ENCODE measurements at regions not wholly inside any gene's neighbourhood (a gene's known extent, or its start where the extent isn't known, plus 50 kb on each side); places are given as distances from the start of the nearest gene placed in this dataset.

- TF ChIP-seq, protein P1, sequence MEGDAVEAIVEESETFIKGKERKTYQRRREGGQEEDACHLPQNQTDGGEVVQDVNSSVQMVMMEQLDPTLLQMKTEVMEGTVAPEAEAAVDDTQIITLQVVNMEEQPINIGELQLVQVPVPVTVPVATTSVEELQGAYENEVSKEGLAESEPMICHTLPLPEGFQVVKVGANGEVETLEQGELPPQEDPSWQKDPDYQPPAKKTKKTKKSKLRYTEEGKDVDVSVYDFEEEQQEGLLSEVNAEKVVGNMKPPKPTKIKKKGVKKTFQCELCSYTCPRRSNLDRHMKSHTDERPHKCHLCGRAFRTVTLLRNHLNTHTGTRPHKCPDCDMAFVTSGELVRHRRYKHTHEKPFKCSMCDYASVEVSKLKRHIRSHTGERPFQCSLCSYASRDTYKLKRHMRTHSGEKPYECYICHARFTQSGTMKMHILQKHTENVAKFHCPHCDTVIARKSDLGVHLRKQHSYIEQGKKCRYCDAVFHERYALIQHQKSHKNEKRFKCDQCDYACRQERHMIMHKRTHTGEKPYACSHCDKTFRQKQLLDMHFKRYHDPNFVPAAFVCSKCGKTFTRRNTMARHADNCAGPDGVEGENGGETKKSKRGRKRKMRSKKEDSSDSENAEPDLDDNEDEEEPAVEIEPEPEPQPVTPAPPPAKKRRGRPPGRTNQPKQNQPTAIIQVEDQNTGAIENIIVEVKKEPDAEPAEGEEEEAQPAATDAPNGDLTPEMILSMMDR (IDR thresholded peaks at IDR 0.05; ENCODE audit: low read length), result no peak
- TF ChIP-seq EZH2 (optimal IDR thresholded peaks at IDR 0.05; ENCODE audit: low read depth, low read length), result no peak
Measured at GRCh38 chr4:11970754-11971153, 542.1 kb upstream of the HS3ST1 start.
